ENCODE measurements at regions not wholly inside any gene's neighbourhood (a gene's known extent, or its start where the extent isn't known, plus 50 kb on each side); places are given as distances from the start of the nearest gene placed in this dataset.

DNA sequence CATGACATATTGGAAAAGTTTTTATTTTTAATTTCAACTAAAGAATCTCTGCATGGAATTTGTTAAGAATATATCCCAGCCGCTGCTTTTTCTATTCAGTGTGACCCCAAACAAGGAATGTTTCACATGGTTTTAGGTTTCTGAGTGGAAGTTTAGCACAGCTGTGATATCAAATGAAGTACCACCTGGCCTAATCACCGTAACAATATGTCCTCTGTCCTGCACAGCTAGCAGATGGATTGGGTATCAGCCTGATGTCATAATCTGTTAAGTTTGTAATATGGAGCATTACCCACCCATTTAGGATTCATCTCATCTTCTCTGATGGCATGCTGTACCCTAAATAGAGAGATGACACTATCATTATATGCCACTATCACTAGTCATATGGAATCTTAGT, 963.7 kb upstream of the ADGRL2 start:
- no peak for TF ChIP-seq SUZ12 (IDR thresholded peaks at IDR 0.05; ENCODE audit: extremely low read depth, insufficient read depth, insufficient read length)
- TF ChIP-seq ZNF274 (IDR thresholded peaks at IDR 0.05; ENCODE audit: low read depth, low read length) = no peak
- no peak for TF ChIP-seq YY1 (IDR thresholded peaks at IDR 0.05; ENCODE audit: insufficient read depth, insufficient read length)
